ENCODE measurements at regions not wholly inside any gene's neighbourhood (a gene's known extent, or its start where the extent isn't known, plus 50 kb on each side); places are given as distances from the start of the nearest gene placed in this dataset.

GRCh38 chr2:611519-611918 is 65.7 kb downstream of the TMEM18 start:
- no peaks in the 10 kb centered on the region for H4K20me1 ChIP-seq (ENCODE audit: insufficient read depth, low read length)
- no peak overlapping the region for H3K27ac ChIP-seq (ENCODE audit: low read length)
- no peak overlapping the region for H2AFZ ChIP-seq (ENCODE audit: low read depth, low read length)
- no peaks in the 10 kb centered on the region for H3K79me2 ChIP-seq (ENCODE audit: insufficient read depth, low read length)
- H3K9me3 ChIP-seq (ENCODE audit: insufficient read depth, low read length, severe bottlenecking), result no peaks in the 10 kb centered on the region
- no peak overlapping the region for H3K4me3 ChIP-seq (ENCODE audit: low read depth in 1 of 2, low read length in 2 of 2)
- no peak overlapping the region for H3K4me2 ChIP-seq (ENCODE audit: insufficient read depth, low read length)
- H3K4me1 ChIP-seq (ENCODE audit: insufficient read depth, low read length), result no peaks in the 10 kb centered on the region
- no peaks in the 10 kb centered on the region for H3K27me3 ChIP-seq (ENCODE audit: insufficient read depth, low read length, poor library complexity)
- H3K36me3 ChIP-seq (ENCODE audit: insufficient read depth, low read length), result no peaks in the 10 kb centered on the region
- no peak for DNase-seq
- ATAC-seq (ENCODE audit: insufficient read depth, low read depth), result no peak
- H3K9ac ChIP-seq (ENCODE audit: low read depth, low read length), result no peak overlapping the region
- TF ChIP-seq CTCF (IDR thresholded peaks at IDR 0.05; ENCODE audit: borderline replicate concordance, extremely low read depth, low read length, poor library complexity, severe bottlenecking) (no peak), EZH2 (IDR thresholded peaks at IDR 0.05; ENCODE audit: borderline replicate concordance, low read depth, low read length, severe bottlenecking) (no peak)

- H3K4me2 ChIP-seq (ENCODE audit: insufficient read depth, low read length), result no peak overlapping the region
- H3K4me3 ChIP-seq (ENCODE audit: low read depth in 1 of 2, low read length in 2 of 2), result no peak overlapping the region
- H3K9me3 ChIP-seq (ENCODE audit: insufficient read depth, low read length, severe bottlenecking), result no peaks in the 10 kb centered on the region
- H3K27me3 ChIP-seq (ENCODE audit: insufficient read depth, low read length, poor library complexity), result no peaks in the 10 kb centered on the region
- H4K20me1 ChIP-seq (ENCODE audit: insufficient read depth, low read length), result no peaks in the 10 kb centered on the region
- H2AFZ ChIP-seq (ENCODE audit: low read depth, low read length), result no peak overlapping the region
- H3K27ac ChIP-seq (ENCODE audit: low read length), result no peak overlapping the region
- TF ChIP-seq CTCF (IDR thresholded peaks at IDR 0.05; ENCODE audit: borderline replicate concordance, extremely low read depth, low read length, poor library complexity, severe bottlenecking) (no peak), EZH2 (IDR thresholded peaks at IDR 0.05; ENCODE audit: borderline replicate concordance, low read depth, low read length, severe bottlenecking) (no peak)
- ATAC-seq (ENCODE audit: insufficient read depth, low read depth), result no peak
- no peak overlapping the region for H3K9ac ChIP-seq (ENCODE audit: low read depth, low read length)
- H3K4me1 ChIP-seq (ENCODE audit: insufficient read depth, low read length), result no peaks in the 10 kb centered on the region
- DNase-seq, result no peak
- H3K36me3 ChIP-seq (ENCODE audit: insufficient read depth, low read length), result no peaks in the 10 kb centered on the region
- H3K79me2 ChIP-seq (ENCODE audit: insufficient read depth, low read length), result no peaks in the 10 kb centered on the region
Measured at GRCh38 chr2:610491-610890, 66.7 kb downstream of the TMEM18 start.

- no peak for DNase-seq
- H3K27me3 ChIP-seq (ENCODE audit: insufficient read depth, low read length, poor library complexity), result no peaks in the 10 kb centered on the region
- H3K4me1 ChIP-seq (ENCODE audit: insufficient read depth, low read length), result no peaks in the 10 kb centered on the region
- TF ChIP-seq CTCF (IDR thresholded peaks at IDR 0.05; ENCODE audit: borderline replicate concordance, extremely low read depth, low read length, poor library complexity, severe bottlenecking) (no peak), EZH2 (IDR thresholded peaks at IDR 0.05; ENCODE audit: borderline replicate concordance, low read depth, low read length, severe bottlenecking) (no peak)
- H3K4me2 ChIP-seq (ENCODE audit: insufficient read depth, low read length), result no peak overlapping the region
- no peaks in the 10 kb centered on the region for H3K36me3 ChIP-seq (ENCODE audit: insufficient read depth, low read length)
- H4K20me1 ChIP-seq (ENCODE audit: insufficient read depth, low read length), result no peaks in the 10 kb centered on the region
- no peaks in the 10 kb centered on the region for H3K9me3 ChIP-seq (ENCODE audit: insufficient read depth, low read length, severe bottlenecking)
- no peak overlapping the region for H2AFZ ChIP-seq (ENCODE audit: low read depth, low read length)
- H3K4me3 ChIP-seq (ENCODE audit: low read depth in 1 of 2, low read length in 2 of 2), result no peak overlapping the region
- ATAC-seq (ENCODE audit: insufficient read depth, low read depth), result no peak
- H3K9ac ChIP-seq (ENCODE audit: low read depth, low read length), result no peak overlapping the region
- H3K27ac ChIP-seq (ENCODE audit: low read length), result no peak overlapping the region
- no peaks in the 10 kb centered on the region for H3K79me2 ChIP-seq (ENCODE audit: insufficient read depth, low read length)
Measured at GRCh38 chr2:609881-610280, 67.3 kb downstream of the TMEM18 start.

- no peak overlapping the region for H3K4me2 ChIP-seq (ENCODE audit: insufficient read depth, low read length)
- H4K20me1 ChIP-seq (ENCODE audit: insufficient read depth, low read length), result no peaks in the 10 kb centered on the region
- H3K36me3 ChIP-seq (ENCODE audit: insufficient read depth, low read length), result no peaks in the 10 kb centered on the region
- H2AFZ ChIP-seq (ENCODE audit: low read depth, low read length), result no peak overlapping the region
- H3K4me1 ChIP-seq (ENCODE audit: insufficient read depth, low read length), result no peaks in the 10 kb centered on the region
- TF ChIP-seq EZH2 (IDR thresholded peaks at IDR 0.05; ENCODE audit: borderline replicate concordance, low read depth, low read length, severe bottlenecking) (no peak), CTCF (IDR thresholded peaks at IDR 0.05; ENCODE audit: borderline replicate concordance, extremely low read depth, low read length, poor library complexity, severe bottlenecking) (no peak)
- H3K4me3 ChIP-seq (ENCODE audit: low read depth in 1 of 2, low read length in 2 of 2), result no peak overlapping the region
- H3K9me3 ChIP-seq (ENCODE audit: insufficient read depth, low read length, severe bottlenecking), result no peaks in the 10 kb centered on the region
- no peak for ATAC-seq (ENCODE audit: insufficient read depth, low read depth)
- no peaks in the 10 kb centered on the region for H3K79me2 ChIP-seq (ENCODE audit: insufficient read depth, low read length)
- no peak for DNase-seq
- no peaks in the 10 kb centered on the region for H3K27me3 ChIP-seq (ENCODE audit: insufficient read depth, low read length, poor library complexity)
- H3K27ac ChIP-seq (ENCODE audit: low read length), result no peak overlapping the region
- no peak overlapping the region for H3K9ac ChIP-seq (ENCODE audit: low read depth, low read length)
Measured at GRCh38 chr2:609449-609848, 67.8 kb downstream of the TMEM18 start.
